ENCODE measurements at regions not wholly inside any gene's neighbourhood (a gene's known extent, or its start where the extent isn't known, plus 50 kb on each side); places are given as distances from the start of the nearest gene placed in this dataset.

DNA sequence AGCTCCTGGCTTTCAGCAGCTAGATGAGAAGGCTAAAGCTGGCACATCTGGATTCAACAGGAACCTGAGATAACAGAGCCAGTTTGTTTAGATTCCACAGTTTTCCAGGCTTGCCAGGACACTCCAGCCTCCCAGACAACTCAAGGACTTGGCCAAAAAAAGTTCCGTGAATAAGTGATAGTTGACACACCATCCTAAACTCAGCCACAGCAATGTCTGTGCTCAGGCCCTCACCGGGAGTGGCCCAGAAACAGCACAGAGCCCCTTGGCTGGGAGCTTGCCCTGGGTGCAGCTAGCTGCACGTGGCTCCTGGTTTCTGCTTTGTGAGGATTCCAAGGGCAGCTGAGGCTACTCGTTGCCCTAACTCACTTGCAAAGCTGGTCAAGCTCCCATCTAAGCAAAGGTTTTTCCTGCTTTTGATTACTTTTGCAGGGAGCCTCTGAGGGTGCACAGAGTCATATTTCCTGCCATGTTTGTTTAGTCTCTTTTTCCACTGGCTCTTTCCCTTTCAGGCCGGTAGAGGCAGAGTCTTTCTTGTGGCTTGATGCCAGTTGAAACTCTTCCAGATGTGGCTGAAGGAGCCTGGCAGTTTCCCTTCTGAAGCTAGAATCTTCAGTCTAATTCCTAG, 118.3 kb upstream of the ECI2 start:
- TF ChIP-seq CTCF (IDR thresholded peaks at IDR 0.05) (0 out of 2 replicates have a peak, but pooled peaks have one; percentile 15), SIN3A (IDR thresholded peaks at IDR 0.05; ENCODE audit: borderline replicate concordance, insufficient read depth, low read depth, low read length) (no peak), POLR2AphosphoS5 (IDR thresholded peaks at IDR 0.05; ENCODE audit: low read depth, low read length) (no peak)
- TF ChIP-seq, protein P1, sequence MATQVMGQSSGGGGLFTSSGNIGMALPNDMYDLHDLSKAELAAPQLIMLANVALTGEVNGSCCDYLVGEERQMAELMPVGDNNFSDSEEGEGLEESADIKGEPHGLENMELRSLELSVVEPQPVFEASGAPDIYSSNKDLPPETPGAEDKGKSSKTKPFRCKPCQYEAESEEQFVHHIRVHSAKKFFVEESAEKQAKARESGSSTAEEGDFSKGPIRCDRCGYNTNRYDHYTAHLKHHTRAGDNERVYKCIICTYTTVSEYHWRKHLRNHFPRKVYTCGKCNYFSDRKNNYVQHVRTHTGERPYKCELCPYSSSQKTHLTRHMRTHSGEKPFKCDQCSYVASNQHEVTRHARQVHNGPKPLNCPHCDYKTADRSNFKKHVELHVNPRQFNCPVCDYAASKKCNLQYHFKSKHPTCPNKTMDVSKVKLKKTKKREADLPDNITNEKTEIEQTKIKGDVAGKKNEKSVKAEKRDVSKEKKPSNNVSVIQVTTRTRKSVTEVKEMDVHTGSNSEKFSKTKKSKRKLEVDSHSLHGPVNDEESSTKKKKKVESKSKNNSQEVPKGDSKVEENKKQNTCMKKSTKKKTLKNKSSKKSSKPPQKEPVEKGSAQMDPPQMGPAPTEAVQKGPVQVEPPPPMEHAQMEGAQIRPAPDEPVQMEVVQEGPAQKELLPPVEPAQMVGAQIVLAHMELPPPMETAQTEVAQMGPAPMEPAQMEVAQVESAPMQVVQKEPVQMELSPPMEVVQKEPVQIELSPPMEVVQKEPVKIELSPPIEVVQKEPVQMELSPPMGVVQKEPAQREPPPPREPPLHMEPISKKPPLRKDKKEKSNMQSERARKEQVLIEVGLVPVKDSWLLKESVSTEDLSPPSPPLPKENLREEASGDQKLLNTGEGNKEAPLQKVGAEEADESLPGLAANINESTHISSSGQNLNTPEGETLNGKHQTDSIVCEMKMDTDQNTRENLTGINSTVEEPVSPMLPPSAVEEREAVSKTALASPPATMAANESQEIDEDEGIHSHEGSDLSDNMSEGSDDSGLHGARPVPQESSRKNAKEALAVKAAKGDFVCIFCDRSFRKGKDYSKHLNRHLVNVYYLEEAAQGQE (IDR thresholded peaks at IDR 0.05; ENCODE audit: insufficient read depth in 1 of 2, low read depth in 2 of 2, low read length in 1 of 2), result no peak

Data from Panc1 (cell line).